Stimulated activated CD8-positive, alpha-beta memory T cell treated with anti-CD3 and anti-CD28 coated beads, Interleukin-7, amount 100 ng/mL, for 1 hour (primary cell): ENCODE measurements at regions not wholly inside any gene's neighbourhood (a gene's known extent, or its start where the extent isn't known, plus 50 kb on each side); places are given as distances from the start of the nearest gene placed in this dataset.
"Not testable (repeated sequence)": the region's sequence is repeated elsewhere in the genome, so short reads cannot be mapped to it uniquely, and the experiment has no call there.

Source experiments
- DNase-seq, 2 donors: peaks; one replicate each; pipeline ENCODE4 v3.0.0-alpha.2; 2020; ENCODE audit warnings: low read depth in 2 of 2

GRCh38 chr11:95650276-95650675 lies 139.3 kb downstream of the FAM76B start:
- DNase-seq = no peak

GRCh38 chr11:95647871-95648270 lies 141.7 kb downstream of the FAM76B start:
- no peak for DNase-seq

- no peak for DNase-seq
These were observed 142.2 kb downstream of the FAM76B start for GRCh38 chr11:95647355-95647754.

GRCh38 chr11:95641495-95641894 lies 148.1 kb downstream of the FAM76B start:
- no peak for DNase-seq

GRCh38 chr11:95638501-95638900 lies 151.1 kb downstream of the FAM76B start:
- DNase-seq = no peak

- DNase-seq = no peak
These were observed 164.2 kb downstream of the FAM76B start for GRCh38 chr11:95625164-95625900.

- no peak for DNase-seq
These were observed 173.3 kb downstream of the FAM76B start for GRCh38 chr11:95616256-95616804.

GRCh38 chr11:95611827-95612226 lies 177.8 kb downstream of the FAM76B start:
- DNase-seq = no peak

GRCh38 chr11:95610185-95610584 lies 179.4 kb downstream of the FAM76B start:
- not testable (repeated sequence) for DNase-seq

GRCh38 chr11:95608093-95608492 lies 181.5 kb downstream of the FAM76B start:
- no peak for DNase-seq

- no peak for DNase-seq
These were observed 182.8 kb downstream of the FAM76B start for GRCh38 chr11:95606824-95607223.

GRCh38 chr11:95605271-95605940 lies 184.2 kb downstream of the FAM76B start:
- no peak for DNase-seq

GRCh38 chr11:95599959-95600586 lies 189.5 kb downstream of the FAM76B start:
- DNase-seq = no peak

GRCh38 chr11:95595973-95596489 lies 193.6 kb downstream of the FAM76B start:
- DNase-seq = no peak

GRCh38 chr11:95595541-95595940 lies 194.0 kb downstream of the FAM76B start:
- DNase-seq = no peak

GRCh38 chr11:95593111-95593510 lies 196.5 kb downstream of the FAM76B start:
- DNase-seq = no peak

GRCh38 chr11:95592471-95592870 lies 197.1 kb downstream of the FAM76B start:
- DNase-seq = no peak

GRCh38 chr11:95589893-95590612 lies 199.5 kb downstream of the FAM76B start:
- DNase-seq = no peak

- no peak for DNase-seq
These were observed 200.8 kb downstream of the FAM76B start for GRCh38 chr11:95588821-95589220.

- no peak for DNase-seq
These were observed 202.9 kb downstream of the FAM76B start for GRCh38 chr11:95586661-95587060.

- DNase-seq = no peak
These were observed 203.4 kb downstream of the FAM76B start for GRCh38 chr11:95586155-95586554.

- no peak for DNase-seq
These were observed 203.9 kb downstream of the FAM76B start for GRCh38 chr11:95585752-95586077.
